ENCODE measurements at regions not wholly inside any gene's neighbourhood (a gene's known extent, or its start where the extent isn't known, plus 50 kb on each side); places are given as distances from the start of the nearest gene placed in this dataset.

DNA sequence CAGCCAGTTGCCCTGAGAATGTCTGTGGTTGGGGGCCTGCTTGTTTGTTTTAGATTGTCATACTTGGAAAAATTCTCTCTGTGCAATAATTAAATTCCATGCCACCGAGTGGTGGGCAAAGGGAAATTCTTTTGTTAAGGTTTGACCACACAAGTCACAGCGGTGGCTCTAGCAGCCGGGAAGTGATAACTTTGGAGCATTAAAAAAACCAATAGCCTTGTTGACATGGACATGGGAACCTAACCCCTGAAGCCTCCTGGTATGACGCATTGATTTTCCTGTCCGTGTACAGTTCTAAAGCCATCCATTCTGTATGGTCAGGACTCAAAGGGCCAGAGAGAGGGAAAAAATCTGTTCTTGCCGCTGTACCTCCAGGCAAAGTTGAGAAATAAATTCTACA is 384.9 kb upstream of the ZNF507 start:
- TF ChIP-seq, protein P1, sequence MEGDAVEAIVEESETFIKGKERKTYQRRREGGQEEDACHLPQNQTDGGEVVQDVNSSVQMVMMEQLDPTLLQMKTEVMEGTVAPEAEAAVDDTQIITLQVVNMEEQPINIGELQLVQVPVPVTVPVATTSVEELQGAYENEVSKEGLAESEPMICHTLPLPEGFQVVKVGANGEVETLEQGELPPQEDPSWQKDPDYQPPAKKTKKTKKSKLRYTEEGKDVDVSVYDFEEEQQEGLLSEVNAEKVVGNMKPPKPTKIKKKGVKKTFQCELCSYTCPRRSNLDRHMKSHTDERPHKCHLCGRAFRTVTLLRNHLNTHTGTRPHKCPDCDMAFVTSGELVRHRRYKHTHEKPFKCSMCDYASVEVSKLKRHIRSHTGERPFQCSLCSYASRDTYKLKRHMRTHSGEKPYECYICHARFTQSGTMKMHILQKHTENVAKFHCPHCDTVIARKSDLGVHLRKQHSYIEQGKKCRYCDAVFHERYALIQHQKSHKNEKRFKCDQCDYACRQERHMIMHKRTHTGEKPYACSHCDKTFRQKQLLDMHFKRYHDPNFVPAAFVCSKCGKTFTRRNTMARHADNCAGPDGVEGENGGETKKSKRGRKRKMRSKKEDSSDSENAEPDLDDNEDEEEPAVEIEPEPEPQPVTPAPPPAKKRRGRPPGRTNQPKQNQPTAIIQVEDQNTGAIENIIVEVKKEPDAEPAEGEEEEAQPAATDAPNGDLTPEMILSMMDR (IDR thresholded peaks at IDR 0.05; ENCODE audit: insufficient read depth, low read depth, low read length): no peak
- TF ChIP-seq EZH2 (IDR thresholded peaks at IDR 0.05; ENCODE audit: insufficient read depth, low read length): no peak

All from astrocyte (in vitro differentiated cells and primary cell).